HCT116 (cell line): ENCODE measurements at regions not wholly inside any gene's neighbourhood (a gene's known extent, or its start where the extent isn't known, plus 50 kb on each side); places are given as distances from the start of the nearest gene placed in this dataset.

Experiments
- ATAC-seq: fragments of 200-7000 bp; cut with Tn5 transposase; 2 replicates; pipeline ENCODE4 v1.9.1; 2020; ENCODE audit warnings: mild to moderate bottlenecking, moderate library complexity
- BruUV-seq: library from RNA; stranded (reverse); fragments of 400-500 nt; replicated peaks from 2 replicates; lab custom pipeline; 2021; lab: Mats Ljungman, UMichigan
- CTCF ChIA-PET: fragments of 300-600 bp; sonication (Branson Sonifier 250); formaldehyde crosslinking; loops from one replicate; lab custom pipeline; 2021; ENCODE audit warnings: antibody characterized with exemption; lab: Charles Lee
- POLR2A ChIA-PET: fragments of 300-600, 350-600 bp; sonication (Branson Sonifier 250); formaldehyde crosslinking; loops from one replicate; lab custom pipeline; 2021; ENCODE audit warnings: antibody characterized with exemption; lab: Charles Lee
- RAD21 ChIA-PET, 2 experiments: fragments of 300-600 bp; sonication (Branson Sonifier 250); formaldehyde crosslinking; loops; one replicate each; lab custom pipeline; 2023; ENCODE audit warnings: low total read pairs in 2 of 2; ENCODE audit not compliant: uncharacterized antibody in 2 of 2, unreplicated experiment in 2 of 2, low non-redundant PET in 1 of 2; lab: Charles Lee
- DNase-seq: peaks from one replicate; pipeline ENCODE4 v3.0.0-alpha.2; 2010; ENCODE audit warnings: low read depth, low spot score
- H2AFZ ChIP-seq: fragments of 200-600 bp; shearing (Covaris generic), sonication (generic); 2 replicates; pipeline ENCODE4 v1.6.1; 2017; ENCODE audit warnings: low read depth, mixed run types, mixed read lengths, antibody characterized with exemption, low read length; ENCODE audit not compliant: poor library complexity, severe bottlenecking
- H3K27ac ChIP-seq: 2 replicates; pipeline ENCODE4 v1.5.1; 2012; ENCODE audit warnings: low read depth, low read length
- H3K27me3 ChIP-seq: fragments of 200-600 bp; sonication (generic); 2 replicates; pipeline ENCODE4 v1.6.1; 2016; ENCODE audit warnings: mixed run types, low read length, mixed read lengths; ENCODE audit not compliant: insufficient read depth
- H3K36me3 ChIP-seq, 2 experiments: fragments of 200-500 bp in 1 of 2; fragments of 200-600 bp in 1 of 2; sonication (Bioruptor generic) in 1 of 2; sonication (generic) in 1 of 2; 2 replicates each; pipeline versions ENCODE4 v1.5.1 to v1.6.1; 2014 to 2016; ENCODE audit warnings: low read length in 2 of 2, inconsistent platforms in 1 of 2, mixed read lengths in 1 of 2, mixed run types in 1 of 2; ENCODE audit not compliant: insufficient read depth in 2 of 2, control insufficient read depth in 1 of 2
- H3K4me1 ChIP-seq, 2 experiments: fragments of 200-600 bp in 1 of 2; sonication (generic) in 1 of 2; 2 replicates each; pipeline versions ENCODE4 v1.5.1 to v1.6.1; 2012 to 2017; ENCODE audit warnings: low read length in 2 of 2, inconsistent platforms in 1 of 2, mild to moderate bottlenecking in 1 of 2, mixed read lengths in 1 of 2, mixed run types in 1 of 2, moderate library complexity in 1 of 2; ENCODE audit not compliant: insufficient read depth in 2 of 2, control insufficient read depth in 1 of 2
- H3K4me2 ChIP-seq: fragments of 200-600 bp; sonication (generic); 2 replicates; pipeline ENCODE4 v1.6.1; 2017; ENCODE audit warnings: mixed run types, low read length, mixed read lengths
- H3K4me3 ChIP-seq, 2 experiments: fragments of 200-600 bp in 1 of 2; sonication (generic) in 1 of 2; replicated peaks in 1 of 2; 2 replicates each; pipeline ENCODE4 v1.5.1; 2011 to 2016; ENCODE audit warnings: low read length in 2 of 2, control low read depth in 1 of 2, low read depth in 1 of 2, mild to moderate bottlenecking in 1 of 2, mixed read lengths in 1 of 2, mixed run types in 1 of 2
- H3K79me2 ChIP-seq: fragments of 200-600 bp; sonication (generic); 2 replicates; pipeline ENCODE4 v1.6.1; 2017; ENCODE audit warnings: mild to moderate bottlenecking, mixed run types, low read length, moderate library complexity, mixed read lengths; ENCODE audit not compliant: insufficient read depth
- H3K9ac ChIP-seq: fragments of 200-600 bp; sonication (generic); 2 replicates; pipeline ENCODE4 v1.6.1; 2016; ENCODE audit warnings: low read length, mixed read lengths
- H3K9me2 ChIP-seq: fragments of 200-600 bp; sonication (generic), shearing (Covaris generic); 2 replicates; pipeline ENCODE4 v1.6.1; 2017; ENCODE audit warnings: mixed run types, mild to moderate bottlenecking, moderate library complexity; ENCODE audit not compliant: insufficient read depth
- H3K9me3 ChIP-seq, 2 experiments: fragments of 200-500 bp in 1 of 2; fragments of 200-600 bp in 1 of 2; sonication (Bioruptor generic) in 1 of 2; sonication (generic) in 1 of 2; 2 replicates each; pipeline ENCODE4 v1.6.1; 2014 to 2017; ENCODE audit warnings: low read length in 2 of 2, mixed read lengths in 2 of 2, inconsistent platforms in 1 of 2, low read depth in 1 of 2, mild to moderate bottlenecking in 1 of 2, mixed run types in 1 of 2, moderate library complexity in 1 of 2; ENCODE audit not compliant: control insufficient read depth in 1 of 2, insufficient read depth in 1 of 2
- H4K20me1 ChIP-seq: fragments of 200-600 bp; sonication (generic), shearing (Covaris generic); 2 replicates; pipeline ENCODE4 v1.6.1; 2017; ENCODE audit warnings: mixed run types, mild to moderate bottlenecking, moderate library complexity; ENCODE audit not compliant: insufficient read depth
- CBX3 ChIP-seq: IDR thresholded peaks from 2 replicates; pipeline ENCODE4 v1.6.1; 2012; ENCODE audit warnings: low read depth
- CEBPB ChIP-seq: IDR thresholded peaks from 2 replicates; pipeline ENCODE4 v1.6.1; 2012; ENCODE audit warnings: low read depth
- EGR1 ChIP-seq: IDR thresholded peaks from 2 replicates; pipeline ENCODE4 v1.6.1; 2012; ENCODE audit warnings: low read depth
- ELF1 ChIP-seq: IDR thresholded peaks from 2 replicates; pipeline ENCODE4 v1.6.1; 2012; ENCODE audit warnings: low read depth, borderline replicate concordance
- EZH2phosphoT487 ChIP-seq: fragments of 200-600 bp; IDR thresholded peaks from 2 replicates; pipeline ENCODE4 v1.6.1; 2018; ENCODE audit warnings: antibody characterized with exemption, borderline replicate concordance
- FOSL1 ChIP-seq: IDR thresholded peaks from 2 replicates; pipeline ENCODE4 v1.6.1; 2012; ENCODE audit warnings: low read depth
- POLR2A ChIP-seq: IDR thresholded peaks from 2 replicates; pipeline ENCODE4 v1.7.0; 2011; ENCODE audit warnings: borderline replicate concordance; ENCODE audit not compliant: insufficient read depth, insufficient read length; ENCODE audit errors: extremely low read depth
- POLR2AphosphoS5 ChIP-seq: IDR thresholded peaks from 2 replicates; pipeline ENCODE4 v1.6.1; 2011; ENCODE audit warnings: mild to moderate bottlenecking, low read depth, low read length, moderate library complexity
- RAD21 ChIP-seq: IDR thresholded peaks from 2 replicates; pipeline ENCODE4 v1.6.1; 2012; ENCODE audit warnings: low read depth, mild to moderate bottlenecking
- SP1 ChIP-seq: IDR thresholded peaks from 2 replicates; pipeline ENCODE4 v1.6.1; 2012; ENCODE audit warnings: low read depth
- YY1 ChIP-seq: IDR thresholded peaks from 2 replicates; pipeline ENCODE4 v1.6.1; 2011; ENCODE audit warnings: low read length, low read depth, moderate library complexity, mild to moderate bottlenecking; ENCODE audit not compliant: insufficient replicate concordance; ENCODE audit errors: extremely low read depth
- ZFX ChIP-seq: fragments of 450-650 bp; IDR thresholded peaks from 2 replicates; pipeline ENCODE4 v1.6.1; 2017
- ZNF274 ChIP-seq: fragments of 200-500 bp; sonication (Bioruptor generic); IDR thresholded peaks from 2 replicates; pipeline ENCODE4 v1.6.1; 2014; ENCODE audit warnings: mild to moderate bottlenecking, low read depth, low read length, inconsistent platforms
- intact Hi-C: fragments of 100-400 bp; cut with micrococcal nuclease; formaldehyde crosslinking; loops from 2 replicates; pipeline ENCODE4 v1.10.0; 2022
- TF ChIP-seq, protein P1 (sequence below): IDR thresholded peaks from 2 replicates; pipeline ENCODE4 v1.6.1; 2012; ENCODE audit warnings: low read depth
- TF ChIP-seq, protein P2 (sequence below): IDR thresholded peaks from 2 replicates; pipeline ENCODE4 v1.6.1; 2011; ENCODE audit warnings: mild to moderate bottlenecking, low read length, moderate library complexity; ENCODE audit not compliant: insufficient replicate concordance; ENCODE audit errors: extremely low read depth
- TF ChIP-seq, protein P3 (sequence below), 3 experiments: fragments of 200-600 bp in 1 of 3; sonication (generic) in 1 of 3; IDR thresholded peaks in 2 of 3; conservative IDR thresholded peaks in 1 of 3; 2 replicates each; pipeline ENCODE4 v1.5.1; 2012 to 2017; ENCODE audit warnings: low read depth in 2 of 3, low read length in 2 of 3, antibody characterized with exemption in 1 of 3, borderline replicate concordance in 1 of 3, control low read depth in 1 of 3, mild to moderate bottlenecking in 1 of 3, mixed read lengths in 1 of 3, mixed run types in 1 of 3, moderate library complexity in 1 of 3; ENCODE audit not compliant: insufficient read depth in 1 of 3
- TF ChIP-seq, protein P4 (sequence below): IDR thresholded peaks from 2 replicates; pipeline ENCODE4 v1.6.1; 2012
- TF ChIP-seq, protein P5 (sequence below): IDR thresholded peaks from 2 replicates; pipeline ENCODE4 v1.6.1; 2012

DNA sequence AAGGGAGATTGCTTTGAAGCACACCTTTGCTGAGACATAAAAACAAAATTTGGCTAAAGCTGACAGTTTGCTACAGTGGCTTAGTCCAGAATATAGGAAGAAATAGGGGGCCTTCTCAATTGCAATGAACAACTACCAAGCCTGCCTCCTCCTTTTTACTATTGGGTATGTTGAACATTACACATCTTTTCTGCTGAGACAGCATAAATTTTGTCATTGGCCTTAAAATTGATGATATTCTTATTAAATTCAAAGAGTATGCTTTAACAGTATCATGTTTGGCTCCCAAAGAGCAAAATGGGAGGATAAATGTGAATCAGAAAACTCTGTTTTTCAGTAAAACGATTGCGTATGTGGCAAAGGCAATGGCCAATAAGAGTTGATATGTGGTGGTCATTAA lies 721.9 kb upstream of the IGFBP7 start:
- Histone ChIP-seq H2AFZ (no peak overlapping the region), H3K4me2 (no peak overlapping the region), H3K9me2 (no peaks in the 10 kb centered on the region), H4K20me1 (no peaks in the 10 kb centered on the region), H3K36me3 (no peaks in the 10 kb centered on the region), H3K27ac (no peak overlapping the region), H3K4me3 (no peak overlapping the region), H3K4me1 (no peaks in the 10 kb centered on the region), H3K9me3 (peaks cover 6 to 15% of the 10 kb centered on the region in 2 experiments; a peak in 2 of 4 replicates), H3K27me3 (no peaks in the 10 kb centered on the region), H3K9ac (no peak overlapping the region), H3K79me2 (no peaks in the 10 kb centered on the region)
- BruUV-seq: no TSS peak
- CTCF ChIA-PET: no interaction called here
- intact Hi-C loops: no loop called here
- no peak for TF ChIP-seq RAD21
- no peak for TF ChIP-seq EZH2phosphoT487
- no peak for TF ChIP-seq ZFX
- TF ChIP-seq, protein P1, sequence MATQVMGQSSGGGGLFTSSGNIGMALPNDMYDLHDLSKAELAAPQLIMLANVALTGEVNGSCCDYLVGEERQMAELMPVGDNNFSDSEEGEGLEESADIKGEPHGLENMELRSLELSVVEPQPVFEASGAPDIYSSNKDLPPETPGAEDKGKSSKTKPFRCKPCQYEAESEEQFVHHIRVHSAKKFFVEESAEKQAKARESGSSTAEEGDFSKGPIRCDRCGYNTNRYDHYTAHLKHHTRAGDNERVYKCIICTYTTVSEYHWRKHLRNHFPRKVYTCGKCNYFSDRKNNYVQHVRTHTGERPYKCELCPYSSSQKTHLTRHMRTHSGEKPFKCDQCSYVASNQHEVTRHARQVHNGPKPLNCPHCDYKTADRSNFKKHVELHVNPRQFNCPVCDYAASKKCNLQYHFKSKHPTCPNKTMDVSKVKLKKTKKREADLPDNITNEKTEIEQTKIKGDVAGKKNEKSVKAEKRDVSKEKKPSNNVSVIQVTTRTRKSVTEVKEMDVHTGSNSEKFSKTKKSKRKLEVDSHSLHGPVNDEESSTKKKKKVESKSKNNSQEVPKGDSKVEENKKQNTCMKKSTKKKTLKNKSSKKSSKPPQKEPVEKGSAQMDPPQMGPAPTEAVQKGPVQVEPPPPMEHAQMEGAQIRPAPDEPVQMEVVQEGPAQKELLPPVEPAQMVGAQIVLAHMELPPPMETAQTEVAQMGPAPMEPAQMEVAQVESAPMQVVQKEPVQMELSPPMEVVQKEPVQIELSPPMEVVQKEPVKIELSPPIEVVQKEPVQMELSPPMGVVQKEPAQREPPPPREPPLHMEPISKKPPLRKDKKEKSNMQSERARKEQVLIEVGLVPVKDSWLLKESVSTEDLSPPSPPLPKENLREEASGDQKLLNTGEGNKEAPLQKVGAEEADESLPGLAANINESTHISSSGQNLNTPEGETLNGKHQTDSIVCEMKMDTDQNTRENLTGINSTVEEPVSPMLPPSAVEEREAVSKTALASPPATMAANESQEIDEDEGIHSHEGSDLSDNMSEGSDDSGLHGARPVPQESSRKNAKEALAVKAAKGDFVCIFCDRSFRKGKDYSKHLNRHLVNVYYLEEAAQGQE: no peak
- TF ChIP-seq POLR2AphosphoS5: no peak
- no peak for TF ChIP-seq CEBPB
- no peak for TF ChIP-seq CBX3
- TF ChIP-seq ELF1: no peak
- TF ChIP-seq, protein P2, sequence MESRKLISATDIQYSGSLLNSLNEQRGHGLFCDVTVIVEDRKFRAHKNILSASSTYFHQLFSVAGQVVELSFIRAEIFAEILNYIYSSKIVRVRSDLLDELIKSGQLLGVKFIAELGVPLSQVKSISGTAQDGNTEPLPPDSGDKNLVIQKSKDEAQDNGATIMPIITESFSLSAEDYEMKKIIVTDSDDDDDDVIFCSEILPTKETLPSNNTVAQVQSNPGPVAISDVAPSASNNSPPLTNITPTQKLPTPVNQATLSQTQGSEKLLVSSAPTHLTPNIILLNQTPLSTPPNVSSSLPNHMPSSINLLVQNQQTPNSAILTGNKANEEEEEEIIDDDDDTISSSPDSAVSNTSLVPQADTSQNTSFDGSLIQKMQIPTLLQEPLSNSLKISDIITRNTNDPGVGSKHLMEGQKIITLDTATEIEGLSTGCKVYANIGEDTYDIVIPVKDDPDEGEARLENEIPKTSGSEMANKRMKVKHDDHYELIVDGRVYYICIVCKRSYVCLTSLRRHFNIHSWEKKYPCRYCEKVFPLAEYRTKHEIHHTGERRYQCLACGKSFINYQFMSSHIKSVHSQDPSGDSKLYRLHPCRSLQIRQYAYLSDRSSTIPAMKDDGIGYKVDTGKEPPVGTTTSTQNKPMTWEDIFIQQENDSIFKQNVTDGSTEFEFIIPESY: no peak
- TF ChIP-seq, protein P3, sequence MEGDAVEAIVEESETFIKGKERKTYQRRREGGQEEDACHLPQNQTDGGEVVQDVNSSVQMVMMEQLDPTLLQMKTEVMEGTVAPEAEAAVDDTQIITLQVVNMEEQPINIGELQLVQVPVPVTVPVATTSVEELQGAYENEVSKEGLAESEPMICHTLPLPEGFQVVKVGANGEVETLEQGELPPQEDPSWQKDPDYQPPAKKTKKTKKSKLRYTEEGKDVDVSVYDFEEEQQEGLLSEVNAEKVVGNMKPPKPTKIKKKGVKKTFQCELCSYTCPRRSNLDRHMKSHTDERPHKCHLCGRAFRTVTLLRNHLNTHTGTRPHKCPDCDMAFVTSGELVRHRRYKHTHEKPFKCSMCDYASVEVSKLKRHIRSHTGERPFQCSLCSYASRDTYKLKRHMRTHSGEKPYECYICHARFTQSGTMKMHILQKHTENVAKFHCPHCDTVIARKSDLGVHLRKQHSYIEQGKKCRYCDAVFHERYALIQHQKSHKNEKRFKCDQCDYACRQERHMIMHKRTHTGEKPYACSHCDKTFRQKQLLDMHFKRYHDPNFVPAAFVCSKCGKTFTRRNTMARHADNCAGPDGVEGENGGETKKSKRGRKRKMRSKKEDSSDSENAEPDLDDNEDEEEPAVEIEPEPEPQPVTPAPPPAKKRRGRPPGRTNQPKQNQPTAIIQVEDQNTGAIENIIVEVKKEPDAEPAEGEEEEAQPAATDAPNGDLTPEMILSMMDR (IDR thresholded peaks at IDR 0.05 in 2 of 3, conservative IDR thresholded peaks at IDR 0.05 in 1 of 3; ENCODE audit: borderline replicate concordance in 1 of 3, insufficient read depth in 1 of 3, low read depth in 2 of 3, low read length in 2 of 3): no peak
- TF ChIP-seq ZNF274: no peak
- TF ChIP-seq YY1: no peak
- no peak for TF ChIP-seq SP1
- no peak for TF ChIP-seq EGR1
- TF ChIP-seq, protein P4, sequence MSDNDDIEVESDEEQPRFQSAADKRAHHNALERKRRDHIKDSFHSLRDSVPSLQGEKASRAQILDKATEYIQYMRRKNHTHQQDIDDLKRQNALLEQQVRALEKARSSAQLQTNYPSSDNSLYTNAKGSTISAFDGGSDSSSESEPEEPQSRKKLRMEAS: no peak
- TF ChIP-seq, protein P5, sequence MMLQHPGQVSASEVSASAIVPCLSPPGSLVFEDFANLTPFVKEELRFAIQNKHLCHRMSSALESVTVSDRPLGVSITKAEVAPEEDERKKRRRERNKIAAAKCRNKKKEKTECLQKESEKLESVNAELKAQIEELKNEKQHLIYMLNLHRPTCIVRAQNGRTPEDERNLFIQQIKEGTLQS: no peak
- TF ChIP-seq FOSL1: no peak
- TF ChIP-seq POLR2A: no peak
- POLR2A ChIA-PET: no interaction called here
- no peak for ATAC-seq
- RAD21 ChIA-PET: no interaction called here
- no peak for DNase-seq
